Activated naive CD8-positive, alpha-beta T cell treated with anti-CD3 and anti-CD28 coated beads, Interleukin-2, amount 50 U/mL, for 24 hours (primary cell): ENCODE measurements at regions not wholly inside any gene's neighbourhood (a gene's known extent, or its start where the extent isn't known, plus 50 kb on each side); places are given as distances from the start of the nearest gene placed in this dataset.
"Not testable (repeated sequence)": the region's sequence is repeated elsewhere in the genome, so short reads cannot be mapped to it uniquely, and the experiment has no call there.

Source experiments
- ATAC-seq: fragments of 150-1000 bp; cut with Tn5 transposase; one replicate; pipeline ENCODE4 v1.10.0; 2021
- DNase-seq: peaks from one replicate; pipeline ENCODE4 v3.0.0; 2021
- H3K27ac Mint-ChIP-seq: one replicate; pipeline ENCODE4 v1.8.0; 2021; ENCODE audit warnings: mild to moderate bottlenecking, mixed read lengths
- H3K27me3 Mint-ChIP-seq: one replicate; pipeline ENCODE4 v1.8.0; 2021; ENCODE audit warnings: mixed read lengths
- H3K36me3 Mint-ChIP-seq: one replicate; pipeline ENCODE4 v1.8.0; 2021; ENCODE audit warnings: low read depth, mixed read lengths
- H3K4me1 Mint-ChIP-seq: one replicate; pipeline ENCODE4 v1.8.0; 2021; ENCODE audit warnings: mixed read lengths
- H3K4me3 Mint-ChIP-seq: one replicate; pipeline ENCODE4 v1.8.0; 2021; ENCODE audit warnings: mild to moderate bottlenecking, moderate library complexity, mixed read lengths
- H3K9me3 Mint-ChIP-seq: one replicate; pipeline ENCODE4 v1.8.0; 2021; ENCODE audit warnings: mixed read lengths

DNA sequence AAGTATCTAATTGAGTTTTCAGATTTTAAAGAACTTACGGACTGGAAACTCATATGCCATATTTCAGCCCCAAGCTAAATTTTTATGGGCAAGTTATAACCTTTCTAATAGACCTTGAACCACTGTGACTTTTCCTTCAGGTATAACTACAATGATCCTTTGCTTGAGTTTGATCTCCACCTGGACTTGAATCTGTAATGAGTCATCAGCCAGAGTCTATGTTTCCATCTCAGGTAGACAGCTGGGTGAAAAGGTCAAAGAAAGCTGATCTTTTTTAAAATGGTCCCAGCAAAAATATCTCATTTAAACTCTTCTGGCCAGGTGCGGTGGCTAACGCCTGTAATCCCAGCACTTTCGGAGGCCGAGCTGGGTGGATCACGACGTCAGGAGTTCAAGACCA, 88.4 kb upstream of the SGK1 start:
- H3K9me3 Mint-ChIP-seq, result no peaks in the 10 kb centered on the region
- ATAC-seq, result no peak
- DNase-seq, result no peak
- no peak overlapping the region for H3K27ac Mint-ChIP-seq
- no peaks in the 10 kb centered on the region for H3K27me3 Mint-ChIP-seq
- H3K4me1 Mint-ChIP-seq, result peaks cover 12% of the 10 kb centered on the region
- no peaks in the 10 kb centered on the region for H3K36me3 Mint-ChIP-seq
- H3K4me3 Mint-ChIP-seq, result no peak overlapping the region

DNA sequence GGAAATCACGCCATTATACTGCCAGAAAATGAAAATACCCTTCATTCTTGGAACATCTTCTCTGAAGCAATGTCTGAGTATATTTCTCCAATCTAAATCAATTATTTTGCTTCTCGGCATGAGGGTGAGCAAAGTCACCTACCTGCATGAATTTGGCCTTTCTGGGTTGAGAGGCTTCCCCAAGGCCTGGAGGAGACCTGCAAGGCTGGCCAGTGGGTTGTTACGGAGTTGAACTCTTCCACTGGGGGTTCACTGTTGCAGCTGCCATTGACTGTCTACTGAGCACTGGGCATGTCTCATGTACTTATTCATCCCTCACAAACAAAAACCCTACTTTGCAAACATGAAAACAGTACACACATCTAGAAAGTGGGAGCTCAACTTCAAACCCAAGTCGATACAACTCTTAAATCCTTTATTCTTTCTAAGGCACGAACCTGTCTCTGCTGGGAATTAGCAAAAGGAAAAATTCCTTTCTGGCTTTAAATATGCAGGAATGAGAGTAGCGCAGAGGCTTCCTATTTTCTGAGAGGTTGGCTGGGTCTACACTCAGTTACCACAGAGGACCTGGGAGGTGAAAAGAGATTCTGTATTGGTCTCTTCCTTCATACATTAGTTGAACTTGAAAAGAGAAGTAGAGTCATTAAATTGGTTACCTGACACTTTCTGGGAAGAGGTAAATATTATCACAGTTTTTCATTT, 87.6 kb upstream of the SGK1 start:
- Mint-ChIP-seq H3K4me3 (no peak overlapping the region), H3K27me3 (no peaks in the 10 kb centered on the region), H3K27ac (no peak overlapping the region), H3K4me1 (peaks cover 12% of the 10 kb centered on the region), H3K36me3 (no peaks in the 10 kb centered on the region), H3K9me3 (no peaks in the 10 kb centered on the region)
- ATAC-seq, result no peak
- no peak for DNase-seq

DNA sequence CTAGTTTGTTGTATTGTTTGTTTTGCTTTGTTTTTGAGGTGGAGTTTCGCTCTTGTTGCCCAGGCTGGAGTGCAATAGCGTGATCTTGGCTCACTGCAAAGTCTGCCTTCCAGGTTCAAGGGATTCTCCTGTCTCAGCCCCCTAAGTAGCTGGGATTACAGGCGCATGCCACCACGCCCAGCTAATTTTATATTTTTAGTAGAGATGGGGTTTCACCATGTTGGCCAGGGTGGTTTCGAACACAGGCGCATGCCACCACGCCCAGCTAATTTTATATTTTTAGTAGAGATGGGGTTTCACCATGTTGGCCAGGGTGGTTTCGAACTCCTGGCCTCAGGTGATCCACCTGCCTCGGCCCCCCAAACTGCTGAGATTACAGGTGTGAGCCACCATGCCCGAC, 85.4 kb upstream of the SGK1 start:
- DNase-seq, H3K27ac Mint-ChIP-seq, H3K27me3 Mint-ChIP-seq, ATAC-seq, H3K36me3 Mint-ChIP-seq, H3K9me3 Mint-ChIP-seq, H3K4me3 Mint-ChIP-seq: not testable (repeated sequence)
- peaks cover 17% of the 10 kb centered on the region for H3K4me1 Mint-ChIP-seq

DNA sequence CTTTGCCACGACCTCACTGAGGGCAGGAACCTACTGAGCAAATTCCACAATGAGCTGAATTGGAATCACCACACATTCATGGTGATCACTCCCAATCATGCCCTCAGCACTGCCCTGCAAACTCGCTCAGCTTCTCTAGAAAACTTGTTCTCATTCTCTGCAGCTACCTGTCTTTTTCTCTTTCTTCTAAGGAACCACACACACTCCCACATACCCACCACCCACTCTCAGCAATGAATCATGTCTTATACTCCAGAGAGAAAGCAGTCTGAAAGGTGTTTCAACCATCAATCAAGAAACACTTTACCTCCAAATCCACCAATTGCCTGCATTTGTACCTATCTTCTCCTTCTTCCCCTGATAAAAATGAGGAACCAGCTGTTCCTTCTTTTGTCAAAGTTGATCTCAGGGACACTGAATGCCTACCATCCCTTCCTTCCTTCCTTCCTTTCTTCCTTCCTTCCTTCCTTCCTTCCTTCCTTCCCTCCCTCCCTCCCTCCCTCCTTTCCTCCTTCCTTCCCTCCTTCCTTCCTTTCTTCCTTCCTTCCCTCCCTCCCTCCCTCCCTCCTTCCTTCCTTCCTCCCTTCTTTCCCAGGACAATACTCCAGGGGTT, 84.6 kb upstream of the SGK1 start:
- ATAC-seq (peak; percentile 36), DNase-seq (no peak)
- Mint-ChIP-seq H3K4me3 (no peak overlapping the region), H3K36me3 (no peaks in the 10 kb centered on the region), H3K27ac (no peak overlapping the region), H3K27me3 (no peaks in the 10 kb centered on the region), H3K9me3 (no peaks in the 10 kb centered on the region), H3K4me1 (peaks cover 22% of the 10 kb centered on the region)

DNA sequence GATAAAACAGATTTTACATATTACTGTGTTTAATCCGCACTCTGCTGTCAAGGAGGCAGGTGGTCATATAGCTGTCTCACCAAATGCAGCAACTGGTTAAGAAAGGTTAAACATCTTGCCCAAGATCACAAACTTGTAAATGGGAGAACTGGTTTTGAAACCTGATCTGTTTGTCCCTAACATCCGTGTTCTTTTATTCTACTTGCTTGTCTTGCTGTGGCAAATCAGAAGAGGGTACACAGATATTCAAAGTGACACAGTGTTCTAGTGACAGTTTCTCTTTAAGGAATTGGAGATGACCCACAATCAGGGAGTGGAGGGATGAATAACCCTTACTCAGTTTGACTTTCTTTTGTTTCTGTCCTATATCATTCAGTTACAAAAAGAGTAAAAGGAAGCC, 83.0 kb upstream of the SGK1 start:
- no peak for ATAC-seq
- no peak overlapping the region for H3K27ac Mint-ChIP-seq
- no peak overlapping the region for H3K4me3 Mint-ChIP-seq
- H3K9me3 Mint-ChIP-seq, result no peaks in the 10 kb centered on the region
- no peaks in the 10 kb centered on the region for H3K27me3 Mint-ChIP-seq
- DNase-seq, result no peak
- no peaks in the 10 kb centered on the region for H3K36me3 Mint-ChIP-seq
- peaks cover 22% of the 10 kb centered on the region for H3K4me1 Mint-ChIP-seq

DNA sequence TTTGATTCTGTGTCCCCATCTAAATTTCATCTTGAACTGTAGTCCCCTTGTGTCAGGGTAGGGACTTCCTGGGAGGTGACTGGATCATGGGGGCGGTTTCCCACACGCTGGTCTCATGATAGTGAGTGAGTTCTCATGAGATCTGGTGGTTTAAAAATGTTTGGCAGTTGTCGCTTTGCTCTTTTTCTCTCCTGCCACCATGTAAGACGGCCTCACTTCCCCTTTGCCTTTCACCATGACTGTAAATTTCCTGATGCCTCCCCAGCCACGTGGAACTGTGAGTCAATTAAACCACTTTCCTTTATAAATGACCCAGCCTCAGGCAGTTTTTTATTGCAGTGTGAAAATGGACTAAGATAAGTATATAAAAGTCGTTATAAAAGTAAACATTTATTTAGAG, 80.5 kb upstream of the SGK1 start:
- Mint-ChIP-seq H3K36me3 (no peaks in the 10 kb centered on the region), H3K4me1 (peaks cover 30% of the 10 kb centered on the region), H3K4me3 (no peak overlapping the region), H3K27me3 (no peaks in the 10 kb centered on the region), H3K27ac (peak overlapping the region; percentile 78), H3K9me3 (no peaks in the 10 kb centered on the region)
- ATAC-seq (peak; percentile 71), DNase-seq (peak; percentile 21)

DNA sequence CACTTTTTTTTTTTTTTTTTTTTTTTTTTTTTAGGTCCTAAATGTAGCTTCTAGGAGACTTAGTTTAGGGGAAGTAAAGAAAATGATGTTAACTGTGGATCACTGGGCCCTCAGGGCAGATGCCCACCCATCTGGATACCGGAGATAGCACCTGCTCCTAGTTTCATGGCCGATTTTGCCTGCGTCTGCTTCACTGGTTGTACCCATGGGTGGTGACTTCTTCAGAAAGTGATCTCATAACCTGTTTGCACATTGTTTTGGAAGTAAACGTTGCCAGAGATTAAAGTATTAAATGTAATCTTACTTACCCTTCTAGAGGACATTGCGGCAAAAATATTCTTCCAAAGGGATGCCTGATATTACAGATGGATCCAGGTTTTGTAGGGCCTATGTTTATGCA, 79.8 kb upstream of the SGK1 start:
- H3K4me3 Mint-ChIP-seq, result no peak overlapping the region
- H3K9me3 Mint-ChIP-seq, result no peaks in the 10 kb centered on the region
- H3K36me3 Mint-ChIP-seq, result no peaks in the 10 kb centered on the region
- peak overlapping the region; percentile 78 for H3K27ac Mint-ChIP-seq
- ATAC-seq, result no peak
- no peak for DNase-seq
- no peaks in the 10 kb centered on the region for H3K27me3 Mint-ChIP-seq
- H3K4me1 Mint-ChIP-seq, result peaks cover 26% of the 10 kb centered on the region

DNA sequence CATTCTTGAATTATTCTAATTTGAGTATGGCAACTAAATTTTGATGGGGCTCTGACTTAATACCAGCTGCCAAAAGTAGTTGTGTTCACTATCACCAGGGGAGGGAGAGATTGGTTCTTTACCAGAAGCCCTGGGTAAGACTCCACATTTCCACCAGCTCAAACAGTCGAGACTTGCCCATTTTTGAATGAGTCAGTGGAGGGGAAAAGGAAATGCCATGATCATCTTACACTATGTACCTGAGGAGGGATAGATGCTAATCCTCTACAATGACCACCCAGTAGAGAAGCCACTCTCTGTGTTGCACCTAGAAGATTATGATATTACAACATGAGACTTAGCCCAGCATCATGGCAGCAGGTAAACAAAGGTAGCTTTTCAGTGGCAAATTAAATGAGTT, 77.0 kb upstream of the SGK1 start:
- H3K27ac Mint-ChIP-seq, result no peak overlapping the region
- no peaks in the 10 kb centered on the region for H3K27me3 Mint-ChIP-seq
- H3K4me1 Mint-ChIP-seq, result peaks cover 20% of the 10 kb centered on the region
- DNase-seq (no peak), ATAC-seq (peak; percentile 36)
- H3K4me3 Mint-ChIP-seq, result no peak overlapping the region
- H3K36me3 Mint-ChIP-seq, result no peaks in the 10 kb centered on the region
- no peaks in the 10 kb centered on the region for H3K9me3 Mint-ChIP-seq

DNA sequence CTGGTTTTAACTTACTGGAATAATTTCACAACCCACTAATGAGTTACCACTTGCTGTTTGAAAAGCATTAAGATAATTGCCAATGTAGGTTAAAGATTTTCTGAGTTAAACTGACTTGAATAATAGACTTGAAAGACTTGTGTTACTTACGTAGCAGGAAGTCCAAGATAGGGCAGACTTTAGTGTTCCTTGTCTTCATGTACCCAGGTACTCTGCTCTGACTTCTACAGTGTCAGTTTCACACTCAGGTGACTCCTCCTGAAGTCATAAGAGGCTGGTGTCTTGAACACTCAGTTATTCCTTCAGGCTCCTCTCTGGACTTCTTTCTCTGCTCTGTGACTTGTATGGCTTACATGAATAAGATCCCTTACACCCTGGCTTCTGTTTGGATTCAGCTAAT, 76.3 kb upstream of the SGK1 start:
- peak; percentile 40 for ATAC-seq
- no peaks in the 10 kb centered on the region for H3K27me3 Mint-ChIP-seq
- no peaks in the 10 kb centered on the region for H3K9me3 Mint-ChIP-seq
- H3K36me3 Mint-ChIP-seq, result no peaks in the 10 kb centered on the region
- peaks cover 20% of the 10 kb centered on the region for H3K4me1 Mint-ChIP-seq
- no peak for DNase-seq
- no peak overlapping the region for H3K4me3 Mint-ChIP-seq
- no peak overlapping the region for H3K27ac Mint-ChIP-seq

DNA sequence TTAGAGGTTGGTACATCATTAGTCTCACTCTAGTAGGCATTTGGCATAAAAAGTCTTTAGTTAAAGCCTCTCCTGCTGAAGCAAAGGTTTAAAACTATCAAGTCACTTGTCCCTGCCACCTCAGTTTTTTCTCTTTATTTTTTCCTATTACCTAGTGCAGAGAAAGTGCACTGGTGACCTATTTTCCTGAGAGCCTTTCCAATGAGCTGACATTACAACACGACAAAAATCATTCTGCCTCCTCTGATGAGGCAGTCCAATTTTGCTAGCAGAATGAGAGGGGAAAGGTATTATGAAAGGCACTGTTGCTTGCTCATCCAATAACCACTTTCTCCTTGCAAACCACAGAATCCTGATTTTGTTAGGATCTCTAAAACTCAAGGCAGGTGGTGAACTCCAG, 73.3 kb upstream of the SGK1 start:
- ATAC-seq, result no peak
- H3K4me3 Mint-ChIP-seq, result no peak overlapping the region
- no peaks in the 10 kb centered on the region for H3K36me3 Mint-ChIP-seq
- no peaks in the 10 kb centered on the region for H3K27me3 Mint-ChIP-seq
- no peak for DNase-seq
- H3K9me3 Mint-ChIP-seq, result peaks cover 4% of the 10 kb centered on the region
- peaks cover 10% of the 10 kb centered on the region for H3K4me1 Mint-ChIP-seq
- no peak overlapping the region for H3K27ac Mint-ChIP-seq

DNA sequence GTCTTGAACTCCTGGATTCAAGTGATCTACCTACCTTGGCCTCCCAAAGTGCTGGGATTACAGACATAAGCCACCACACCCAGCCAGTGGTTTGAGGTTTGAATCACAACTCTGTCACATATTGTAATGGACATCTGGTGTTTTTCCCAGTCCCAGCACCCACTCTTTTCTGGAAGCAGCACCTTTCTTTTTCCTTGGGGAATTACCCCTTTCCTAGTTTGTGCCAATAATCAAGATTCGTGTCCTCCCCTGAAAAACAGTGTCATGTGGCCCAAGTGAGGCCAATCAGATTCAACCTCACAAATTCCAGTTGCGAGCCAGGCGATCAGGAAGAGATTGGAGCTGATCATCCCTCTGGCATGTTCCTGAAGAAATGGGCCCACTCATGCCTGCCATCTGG, 71.7 kb upstream of the SGK1 start:
- no peak for DNase-seq
- H3K9me3 Mint-ChIP-seq, result peaks cover 5% of the 10 kb centered on the region

DNA sequence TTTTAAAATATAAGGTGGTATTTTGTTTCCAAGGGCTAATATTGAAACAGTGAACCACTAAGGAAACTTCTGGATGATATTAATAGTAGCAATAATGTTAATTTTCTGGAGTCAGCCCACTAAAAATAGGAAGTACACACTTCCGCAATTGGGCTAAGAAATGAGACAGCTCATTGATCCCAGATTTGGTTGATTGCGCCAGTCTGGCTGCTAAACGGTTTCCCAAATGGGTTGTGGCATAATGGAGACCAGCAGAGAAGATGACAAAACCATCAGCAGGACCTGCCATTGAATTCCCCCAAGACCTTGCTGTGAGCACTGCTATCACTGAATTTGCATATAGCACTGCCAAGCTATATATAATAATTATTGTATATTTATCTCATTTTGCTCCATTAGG, 71.2 kb upstream of the SGK1 start:
- ATAC-seq, result no peak
- H3K36me3 Mint-ChIP-seq, result no peaks in the 10 kb centered on the region
- H3K9me3 Mint-ChIP-seq, result peaks cover 5% of the 10 kb centered on the region
- no peak overlapping the region for H3K4me3 Mint-ChIP-seq
- H3K27ac Mint-ChIP-seq, result no peak overlapping the region
- H3K4me1 Mint-ChIP-seq, result peaks cover under 1% of the 10 kb centered on the region
- DNase-seq, result no peak
- no peaks in the 10 kb centered on the region for H3K27me3 Mint-ChIP-seq

More for the DNA sequence above, 71.7 kb upstream of the SGK1 start:
- no peak for ATAC-seq
- peaks cover 6% of the 10 kb centered on the region for H3K4me1 Mint-ChIP-seq
- no peaks in the 10 kb centered on the region for H3K36me3 Mint-ChIP-seq
- H3K27me3 Mint-ChIP-seq, result no peaks in the 10 kb centered on the region
- H3K4me3 Mint-ChIP-seq, result no peak overlapping the region
- no peak overlapping the region for H3K27ac Mint-ChIP-seq

DNA sequence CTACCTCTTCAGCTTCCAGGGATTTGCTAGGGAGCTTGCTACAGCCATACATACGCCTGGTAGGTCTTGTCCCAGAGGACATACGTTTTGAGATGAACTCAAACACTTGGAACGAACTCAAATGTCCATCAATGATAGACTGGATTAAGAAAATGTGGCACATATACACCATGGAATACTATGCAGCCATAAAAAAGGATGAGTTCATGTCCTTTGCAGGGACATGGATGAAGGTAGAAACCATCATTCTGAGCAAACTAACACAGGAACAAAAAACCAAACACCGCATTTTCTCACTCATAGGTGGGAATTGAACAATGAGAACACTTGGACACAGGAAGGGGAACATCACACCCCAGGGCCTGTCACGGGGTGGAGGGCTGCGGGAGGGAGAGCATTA, 68.6 kb upstream of the SGK1 start:
- not testable (repeated sequence) for H3K9me3 Mint-ChIP-seq

DNA sequence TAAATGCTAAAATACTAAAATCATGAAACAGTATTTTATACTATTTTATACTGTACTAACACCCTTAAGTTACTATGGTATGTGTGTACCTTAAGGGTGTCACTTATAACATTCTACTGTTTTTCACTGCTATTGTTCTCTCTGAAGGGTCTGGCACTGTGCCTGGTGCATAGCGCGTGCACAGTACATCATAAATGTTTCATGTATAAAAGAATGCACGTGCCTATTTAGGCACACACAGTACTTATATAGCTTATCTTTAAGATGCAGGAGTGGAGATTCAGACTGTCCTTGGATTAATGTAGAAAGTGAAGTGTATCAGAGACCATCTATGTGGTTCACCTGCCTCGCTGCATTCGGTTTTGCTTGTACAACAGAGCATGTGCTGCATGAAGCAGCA, 64.0 kb upstream of the SGK1 start:
- Mint-ChIP-seq H3K9me3 (peaks cover 5% of the 10 kb centered on the region), H3K4me1 (peaks cover 26% of the 10 kb centered on the region), H3K27ac (no peak overlapping the region), H3K4me3 (no peak overlapping the region), H3K36me3 (no peaks in the 10 kb centered on the region), H3K27me3 (no peaks in the 10 kb centered on the region)
- no peak for DNase-seq
- ATAC-seq, result no peak

More for the DNA sequence above, 68.6 kb upstream of the SGK1 start:
- not testable (repeated sequence) for H3K4me1 Mint-ChIP-seq, ATAC-seq, DNase-seq, H3K27ac Mint-ChIP-seq, H3K4me3 Mint-ChIP-seq, H3K36me3 Mint-ChIP-seq, H3K27me3 Mint-ChIP-seq

DNA sequence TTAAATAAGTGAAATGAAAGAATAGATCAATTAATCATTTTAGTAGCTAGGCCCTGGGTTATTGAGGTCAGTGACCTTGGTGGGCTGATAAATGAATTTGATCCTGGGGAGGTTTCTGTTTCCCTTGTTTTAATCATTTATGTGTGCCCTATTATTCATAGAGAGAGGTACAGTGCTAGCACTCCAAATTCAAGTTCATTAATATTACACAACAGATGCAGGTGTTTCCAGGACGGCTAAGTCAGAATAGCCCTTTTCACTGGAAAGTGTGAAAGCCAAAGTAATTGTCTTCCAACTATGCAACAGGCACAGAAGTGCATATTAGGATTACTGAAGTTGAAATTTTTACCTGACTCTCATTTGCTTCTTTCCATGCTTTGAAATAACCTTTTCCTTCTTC, 61.7 kb upstream of the SGK1 start:
- no peak for ATAC-seq
- Mint-ChIP-seq H3K36me3 (no peaks in the 10 kb centered on the region), H3K27me3 (no peaks in the 10 kb centered on the region), H3K27ac (peak overlapping the region; percentile 3), H3K4me1 (peaks cover 29% of the 10 kb centered on the region), H3K9me3 (no peaks in the 10 kb centered on the region), H3K4me3 (peak overlapping the region; percentile 9)
- DNase-seq, result no peak
